Mesendoderm (in vitro differentiated cells): ENCODE measurements at regions not wholly inside any gene's neighbourhood (a gene's known extent, or its start where the extent isn't known, plus 50 kb on each side); places are given as distances from the start of the nearest gene placed in this dataset.

ENCODE experiments used
- DNase-seq: peaks from one replicate; pipeline ENCODE4 v3.0.0; 2013
- H2AK5ac ChIP-seq: 2 replicates; pipeline ENCODE4 v1.6.1; 2013; ENCODE audit warnings: low read length, inconsistent platforms
- H2BK120ac ChIP-seq: 2 replicates; pipeline ENCODE4 v1.6.1; 2013; ENCODE audit warnings: low read depth, mild to moderate bottlenecking, low read length, moderate library complexity, mixed read lengths
- H2BK15ac ChIP-seq: replicated peaks from 2 replicates; pipeline ENCODE4 v1.6.1; 2013; ENCODE audit warnings: low read depth, mild to moderate bottlenecking, moderate library complexity
- H2BK5ac ChIP-seq: 2 replicates; pipeline ENCODE4 v1.6.1; 2013; ENCODE audit warnings: low read length, inconsistent platforms
- H3K18ac ChIP-seq: 2 replicates; pipeline ENCODE4 v1.6.1; 2013; ENCODE audit warnings: mild to moderate bottlenecking, low read length, mixed read lengths
- H3K23ac ChIP-seq: one replicate; pipeline ENCODE4 v1.6.1; 2013; ENCODE audit warnings: low read length
- H3K27ac ChIP-seq: 2 replicates; pipeline ENCODE4 v1.5.1; 2013; ENCODE audit warnings: low read depth, mild to moderate bottlenecking, inconsistent platforms, low read length, moderate library complexity
- H3K27me3 ChIP-seq: 2 replicates; pipeline ENCODE4 v1.6.1; 2013; ENCODE audit warnings: low read length, control low read depth, mild to moderate bottlenecking, inconsistent platforms; ENCODE audit not compliant: insufficient read depth, poor library complexity
- H3K36me3 ChIP-seq: 2 replicates; pipeline ENCODE4 v1.6.1; 2013; ENCODE audit warnings: low read length, inconsistent platforms; ENCODE audit not compliant: control insufficient read depth, insufficient read depth
- H3K4ac ChIP-seq: one replicate; pipeline ENCODE4 v1.6.1; 2013; ENCODE audit warnings: low read depth, mild to moderate bottlenecking, low read length, moderate library complexity
- H3K4me1 ChIP-seq: 2 replicates; pipeline ENCODE4 v1.6.1; 2013; ENCODE audit warnings: low read depth, low read length, inconsistent platforms; ENCODE audit not compliant: control insufficient read depth
- H3K4me2 ChIP-seq: 2 replicates; pipeline ENCODE4 v1.6.1; 2013; ENCODE audit warnings: low read length
- H3K4me3 ChIP-seq: 2 replicates; pipeline ENCODE4 v1.5.1; 2013; ENCODE audit warnings: mild to moderate bottlenecking, low read length
- H3K56ac ChIP-seq: one replicate; pipeline ENCODE4 v1.6.1; 2013; ENCODE audit warnings: low read length
- H3K79me1 ChIP-seq: 2 replicates; pipeline ENCODE4 v1.6.1; 2013; ENCODE audit warnings: low read length, inconsistent platforms
- H3K79me2 ChIP-seq: 2 replicates; pipeline ENCODE4 v1.6.1; 2013; ENCODE audit warnings: mild to moderate bottlenecking, low read length; ENCODE audit not compliant: control insufficient read depth, insufficient read depth
- H3K9ac ChIP-seq: 2 replicates; pipeline ENCODE4 v1.6.1; 2013; ENCODE audit warnings: low read length, inconsistent platforms
- H4K5ac ChIP-seq: one replicate; pipeline ENCODE4 v1.6.1; 2013; ENCODE audit warnings: low read length
- H4K8ac ChIP-seq: one replicate; pipeline ENCODE4 v1.6.1; 2013; ENCODE audit warnings: low read depth, mild to moderate bottlenecking, control low read depth, low read length, moderate library complexity
- WGBS: extraction: QIAGEN DNeasy Blood & Tissue Kit; methylation state at CpG from one replicate; pipeline ENCODE4 v1.1.7; 2013; ENCODE audit warnings: low lambda C conversion rate, missing lambda C conversion rate; ENCODE audit not compliant: insufficient coverage; ENCODE audit errors: extremely low coverage; 5-methylcytosine and 5-hydroxymethylcytosine counted together

GRCh38 chr4:33226783-33227182, 2506.6 kb downstream of the PCDH7 start:
- WGBS, result no CpG with 5 or more reads among the region's 1 CpG
- H3K79me2 ChIP-seq, result no peaks in the 10 kb centered on the region
- H3K4ac ChIP-seq, result no peak overlapping the region
- H3K36me3 ChIP-seq, result no peaks in the 10 kb centered on the region
- no peak overlapping the region for H2AK5ac ChIP-seq
- H2BK5ac ChIP-seq, result no peak overlapping the region
- H3K23ac ChIP-seq, result no peak overlapping the region
- no peak overlapping the region for H2BK120ac ChIP-seq
- H3K4me3 ChIP-seq, result no peak overlapping the region
- DNase-seq, result no peak
- H3K18ac ChIP-seq, result no peak overlapping the region
- H3K27ac ChIP-seq, result no peak overlapping the region
- H3K56ac ChIP-seq, result no peak overlapping the region
- H4K5ac ChIP-seq, result no peak overlapping the region
- no peak overlapping the region for H3K4me2 ChIP-seq
- H3K27me3 ChIP-seq, result no peaks in the 10 kb centered on the region
- no peak overlapping the region for H4K8ac ChIP-seq
- H3K9ac ChIP-seq, result no peak overlapping the region
- H2BK15ac ChIP-seq, result no peak overlapping the region
- H3K79me1 ChIP-seq, result no peaks in the 10 kb centered on the region
- H3K4me1 ChIP-seq, result no peaks in the 10 kb centered on the region

GRCh38 chr4:33255094-33255493, 2534.9 kb downstream of the PCDH7 start:
- Histone ChIP-seq H4K8ac (no peak overlapping the region), H3K23ac (no peak overlapping the region)
- WGBS, result no CpG with 5 or more reads among the region's 10 CpGs

GRCh38 chr4:33255507-33255906, 2535.3 kb downstream of the PCDH7 start:
- Histone ChIP-seq H4K8ac (no peak overlapping the region), H4K5ac (no peak overlapping the region)

More at GRCh38 chr4:33255094-33255493, 2534.9 kb downstream of the PCDH7 start:
- Histone ChIP-seq H2BK15ac (no peak overlapping the region), H3K4ac (no peak overlapping the region), H2AK5ac (no peak overlapping the region), H3K4me3 (no peak overlapping the region), H3K56ac (no peak overlapping the region), H4K5ac (no peak overlapping the region), H3K79me1 (no peaks in the 10 kb centered on the region), H3K4me1 (no peaks in the 10 kb centered on the region), H3K4me2 (no peak overlapping the region), H3K9ac (no peak overlapping the region), H3K36me3 (no peaks in the 10 kb centered on the region), H2BK5ac (no peak overlapping the region), H3K27me3 (no peaks in the 10 kb centered on the region), H3K79me2 (no peaks in the 10 kb centered on the region), H3K18ac (no peak overlapping the region), H2BK120ac (no peak overlapping the region), H3K27ac (no peak overlapping the region)
- no peak for DNase-seq

DNA sequence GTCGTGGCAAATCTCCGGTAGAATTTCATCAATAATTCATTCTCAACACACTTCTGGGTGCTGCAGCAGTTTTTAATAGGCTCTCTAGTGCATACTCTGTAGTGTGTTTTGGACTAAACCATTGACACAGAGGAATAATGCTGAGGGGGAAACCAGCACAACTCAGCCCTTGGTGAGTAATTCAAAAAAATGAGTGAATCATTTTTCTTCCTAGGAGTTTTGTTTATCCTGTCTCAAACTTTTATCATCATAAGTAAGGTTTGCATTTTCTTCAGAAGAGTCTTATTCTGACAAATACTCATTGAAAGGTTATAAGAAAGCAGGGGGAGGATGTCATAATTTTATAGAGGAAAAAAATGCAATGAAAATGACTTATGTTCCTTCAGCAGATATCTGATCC, 2542.7 kb downstream of the PCDH7 start:
- Histone ChIP-seq H2AK5ac (no peak overlapping the region), H2BK5ac (no peak overlapping the region), H3K4me1 (no peaks in the 10 kb centered on the region), H3K27me3 (no peaks in the 10 kb centered on the region), H4K5ac (no peak overlapping the region), H3K56ac (no peak overlapping the region), H2BK15ac (no peak overlapping the region), H3K27ac (no peak overlapping the region), H3K79me1 (no peaks in the 10 kb centered on the region), H3K79me2 (no peaks in the 10 kb centered on the region), H4K8ac (no peak overlapping the region), H3K4ac (no peak overlapping the region), H3K4me3 (no peak overlapping the region), H3K18ac (no peak overlapping the region), H2BK120ac (no peak overlapping the region), H3K4me2 (no peak overlapping the region), H3K36me3 (no peaks in the 10 kb centered on the region), H3K9ac (no peak overlapping the region), H3K23ac (no peak overlapping the region)
- no CpG with 5 or more reads among the region's 2 CpGs for WGBS
- DNase-seq, result no peak

More at GRCh38 chr4:33255507-33255906, 2535.3 kb downstream of the PCDH7 start:
- no peak overlapping the region for H3K56ac ChIP-seq
- no peak overlapping the region for H3K4me2 ChIP-seq
- no peak overlapping the region for H2BK120ac ChIP-seq
- no peaks in the 10 kb centered on the region for H3K79me2 ChIP-seq
- H3K4ac ChIP-seq, result no peak overlapping the region
- WGBS, result no CpG with 5 or more reads among the region's 6 CpGs
- H3K4me1 ChIP-seq, result no peaks in the 10 kb centered on the region
- H3K4me3 ChIP-seq, result no peak overlapping the region
- H3K9ac ChIP-seq, result no peak overlapping the region
- no peak overlapping the region for H3K27ac ChIP-seq
- H3K27me3 ChIP-seq, result no peaks in the 10 kb centered on the region
- H2AK5ac ChIP-seq, result no peak overlapping the region
- H3K36me3 ChIP-seq, result no peaks in the 10 kb centered on the region
- no peak overlapping the region for H3K23ac ChIP-seq
- no peaks in the 10 kb centered on the region for H3K79me1 ChIP-seq
- peak; percentile 33 for DNase-seq
- H3K18ac ChIP-seq, result no peak overlapping the region
- H2BK15ac ChIP-seq, result no peak overlapping the region
- H2BK5ac ChIP-seq, result no peak overlapping the region

- Histone ChIP-seq H2BK120ac (no peak overlapping the region), H3K18ac (no peak overlapping the region), H3K27me3 (no peaks in the 10 kb centered on the region), H3K79me1 (no peaks in the 10 kb centered on the region), H2BK15ac (no peak overlapping the region), H4K5ac (no peak overlapping the region), H2BK5ac (no peak overlapping the region), H3K27ac (no peak overlapping the region), H3K4me3 (no peak overlapping the region), H3K56ac (no peak overlapping the region), H2AK5ac (no peak overlapping the region), H3K4me1 (no peaks in the 10 kb centered on the region), H3K4me2 (no peak overlapping the region), H4K8ac (no peak overlapping the region), H3K23ac (no peak overlapping the region), H3K36me3 (no peaks in the 10 kb centered on the region), H3K4ac (no peak overlapping the region), H3K9ac (no peak overlapping the region), H3K79me2 (no peaks in the 10 kb centered on the region)
- no CpG with 5 or more reads among the region's 5 CpGs for WGBS
- DNase-seq, result no peak
Measured at GRCh38 chr4:33268776-33269175, 2548.6 kb downstream of the PCDH7 start.

DNA sequence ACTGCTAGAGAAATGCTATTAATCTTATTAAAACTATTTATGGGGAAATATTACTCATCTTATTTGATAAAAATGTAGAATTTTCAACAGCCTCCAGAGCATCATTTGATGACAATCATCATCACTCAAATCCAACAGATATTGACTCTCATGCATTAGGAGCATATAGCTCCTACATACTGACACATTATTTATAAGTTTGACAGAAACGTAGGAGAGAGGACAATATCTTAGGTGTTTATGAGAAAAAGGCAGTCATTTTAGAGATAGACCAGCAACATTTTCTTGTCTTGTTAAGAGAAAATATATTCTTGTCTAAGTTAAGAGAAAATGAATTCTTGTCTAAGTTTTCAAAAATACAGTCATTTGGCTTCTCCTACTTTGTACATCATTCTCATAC, 2550.2 kb downstream of the PCDH7 start:
- WGBS, result no CpG with 5 or more reads among the region's 1 CpG
- no peak overlapping the region for H4K5ac ChIP-seq
- no peak for DNase-seq
- no peak overlapping the region for H3K4me2 ChIP-seq
- no peaks in the 10 kb centered on the region for H3K4me1 ChIP-seq
- H3K79me2 ChIP-seq, result no peaks in the 10 kb centered on the region
- H3K23ac ChIP-seq, result no peak overlapping the region
- H3K36me3 ChIP-seq, result no peaks in the 10 kb centered on the region
- no peaks in the 10 kb centered on the region for H3K27me3 ChIP-seq
- no peak overlapping the region for H2BK120ac ChIP-seq
- no peak overlapping the region for H3K4me3 ChIP-seq
- H3K79me1 ChIP-seq, result no peaks in the 10 kb centered on the region
- no peak overlapping the region for H3K18ac ChIP-seq
- H3K4ac ChIP-seq, result no peak overlapping the region
- H2BK15ac ChIP-seq, result no peak overlapping the region
- no peak overlapping the region for H3K27ac ChIP-seq
- no peak overlapping the region for H4K8ac ChIP-seq
- H3K9ac ChIP-seq, result no peak overlapping the region
- no peak overlapping the region for H2AK5ac ChIP-seq
- H2BK5ac ChIP-seq, result no peak overlapping the region
- H3K56ac ChIP-seq, result no peak overlapping the region
